ENCODE measurements at regions not wholly inside any gene's neighbourhood (a gene's known extent, or its start where the extent isn't known, plus 50 kb on each side); places are given as distances from the start of the nearest gene placed in this dataset.

DNA sequence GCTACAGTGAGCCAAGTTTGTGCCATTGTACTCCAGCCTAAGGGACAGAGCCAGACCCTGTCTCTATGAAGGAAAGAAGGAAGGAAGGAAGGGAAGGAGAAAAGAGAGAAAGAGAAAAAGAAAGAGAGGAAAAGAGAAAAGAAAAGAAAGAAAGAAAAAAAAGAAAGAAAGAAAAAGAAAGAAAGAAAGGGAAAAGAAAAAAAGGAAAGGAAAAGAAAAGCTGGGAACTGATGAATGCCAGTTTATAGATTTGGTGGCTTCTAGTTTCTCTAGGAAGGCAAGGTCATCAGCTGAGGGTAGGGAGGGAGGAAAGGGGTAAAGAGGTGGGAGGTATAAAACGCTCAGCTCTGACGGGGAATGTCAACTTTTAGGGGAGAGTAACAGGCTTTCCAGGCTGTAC, 62.3 kb upstream of the AKT3 start:
- TF ChIP-seq, protein P1, sequence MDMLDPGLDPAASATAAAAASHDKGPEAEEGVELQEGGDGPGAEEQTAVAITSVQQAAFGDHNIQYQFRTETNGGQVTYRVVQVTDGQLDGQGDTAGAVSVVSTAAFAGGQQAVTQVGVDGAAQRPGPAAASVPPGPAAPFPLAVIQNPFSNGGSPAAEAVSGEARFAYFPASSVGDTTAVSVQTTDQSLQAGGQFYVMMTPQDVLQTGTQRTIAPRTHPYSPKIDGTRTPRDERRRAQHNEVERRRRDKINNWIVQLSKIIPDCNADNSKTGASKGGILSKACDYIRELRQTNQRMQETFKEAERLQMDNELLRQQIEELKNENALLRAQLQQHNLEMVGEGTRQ (IDR thresholded peaks at IDR 0.05; ENCODE audit: borderline replicate concordance, low read depth, low read length) = no peak
- TF ChIP-seq FOXM1 (IDR thresholded peaks at IDR 0.05; ENCODE audit: low read depth) (no peak), GABPA (IDR thresholded peaks at IDR 0.05; ENCODE audit: low read depth) (no peak), POLR2AphosphoS5 (IDR thresholded peaks at IDR 0.05; ENCODE audit: low read depth, low read length) (no peak), TAF1 (IDR thresholded peaks at IDR 0.05; ENCODE audit: borderline replicate concordance, low read depth, low read length) (no peak), EP300 (IDR thresholded peaks at IDR 0.05; ENCODE audit: borderline replicate concordance in 1 of 2, low read depth in 1 of 2, low read length in 1 of 2) (no peak), SIN3A (IDR thresholded peaks at IDR 0.05; ENCODE audit: borderline replicate concordance, low read depth, low read length) (no peak)
- TF ChIP-seq, protein P2, sequence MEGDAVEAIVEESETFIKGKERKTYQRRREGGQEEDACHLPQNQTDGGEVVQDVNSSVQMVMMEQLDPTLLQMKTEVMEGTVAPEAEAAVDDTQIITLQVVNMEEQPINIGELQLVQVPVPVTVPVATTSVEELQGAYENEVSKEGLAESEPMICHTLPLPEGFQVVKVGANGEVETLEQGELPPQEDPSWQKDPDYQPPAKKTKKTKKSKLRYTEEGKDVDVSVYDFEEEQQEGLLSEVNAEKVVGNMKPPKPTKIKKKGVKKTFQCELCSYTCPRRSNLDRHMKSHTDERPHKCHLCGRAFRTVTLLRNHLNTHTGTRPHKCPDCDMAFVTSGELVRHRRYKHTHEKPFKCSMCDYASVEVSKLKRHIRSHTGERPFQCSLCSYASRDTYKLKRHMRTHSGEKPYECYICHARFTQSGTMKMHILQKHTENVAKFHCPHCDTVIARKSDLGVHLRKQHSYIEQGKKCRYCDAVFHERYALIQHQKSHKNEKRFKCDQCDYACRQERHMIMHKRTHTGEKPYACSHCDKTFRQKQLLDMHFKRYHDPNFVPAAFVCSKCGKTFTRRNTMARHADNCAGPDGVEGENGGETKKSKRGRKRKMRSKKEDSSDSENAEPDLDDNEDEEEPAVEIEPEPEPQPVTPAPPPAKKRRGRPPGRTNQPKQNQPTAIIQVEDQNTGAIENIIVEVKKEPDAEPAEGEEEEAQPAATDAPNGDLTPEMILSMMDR (IDR thresholded peaks at IDR 0.05) = no peak
- TF ChIP-seq, protein P3, sequence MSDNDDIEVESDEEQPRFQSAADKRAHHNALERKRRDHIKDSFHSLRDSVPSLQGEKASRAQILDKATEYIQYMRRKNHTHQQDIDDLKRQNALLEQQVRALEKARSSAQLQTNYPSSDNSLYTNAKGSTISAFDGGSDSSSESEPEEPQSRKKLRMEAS (IDR thresholded peaks at IDR 0.05; ENCODE audit: low read depth) = no peak
